H1 (cell line): ENCODE measurements at regions not wholly inside any gene's neighbourhood (a gene's known extent, or its start where the extent isn't known, plus 50 kb on each side); places are given as distances from the start of the nearest gene placed in this dataset.

Experiments
- CTCF ChIA-PET: fragments of 300-600 bp; sonication (Branson Sonifier 250); formaldehyde crosslinking; loops from one replicate; lab custom pipeline; 2021; ENCODE audit not compliant: partially characterized antibody; lab: Charles Lee
- POLR2A ChIA-PET: fragments of 300-600 bp; sonication (Branson Sonifier 250); formaldehyde crosslinking; loops from one replicate; lab custom pipeline; 2021; ENCODE audit warnings: inconsistent platforms; ENCODE audit not compliant: partially characterized antibody; lab: Charles Lee
- DNase-seq, 2 experiments: peaks; one replicate each; pipeline versions ENCODE4 v3.0.0 to v3.0.0-alpha.2; 2010 to 2022; ENCODE audit warnings: low spot score in 2 of 2, low read depth in 1 of 2, mixed read lengths in 1 of 2
- FAIRE-seq: peaks from 2 replicates; lab custom pipeline; 2011; peaks lifted over from hg19 to GRCh38; lab: Jason Lieb, UNC
- H2AFZ ChIP-seq: 2 replicates; pipeline ENCODE4 v1.8.1; 2012; ENCODE audit warnings: low read length, inconsistent platforms
- H2AK5ac ChIP-seq: 2 replicates; pipeline ENCODE4 v1.6.1; 2013; ENCODE audit warnings: low read depth, low read length
- H2BK120ac ChIP-seq: replicated peaks from 2 replicates; pipeline ENCODE3; 2013; ENCODE audit warnings: low read depth, low read length, inconsistent platforms
- H2BK12ac ChIP-seq: 2 replicates; pipeline ENCODE4 v1.6.1; 2013; ENCODE audit warnings: low read depth, low read length
- H2BK15ac ChIP-seq: 2 replicates; pipeline ENCODE4 v1.6.1; 2013; ENCODE audit warnings: low read length
- H2BK20ac ChIP-seq: 2 replicates; pipeline ENCODE4 v1.6.1; 2013; ENCODE audit warnings: low read length
- H2BK5ac ChIP-seq: 2 replicates; pipeline ENCODE4 v1.6.1; 2013; ENCODE audit warnings: low read depth, low read length
- H3K14ac ChIP-seq: 2 replicates; pipeline ENCODE4 v1.6.1; 2013; ENCODE audit warnings: inconsistent platforms; ENCODE audit not compliant: insufficient read length
- H3K18ac ChIP-seq: 2 replicates; pipeline ENCODE4 v1.6.1; 2013; ENCODE audit warnings: low read length; ENCODE audit errors: extremely low read depth
- H3K23ac ChIP-seq: 2 replicates; pipeline ENCODE4 v1.6.1; 2013; ENCODE audit warnings: inconsistent platforms; ENCODE audit not compliant: insufficient read length
- H3K23me2 ChIP-seq: 2 replicates; pipeline ENCODE4 v1.6.1; 2013; ENCODE audit warnings: low read depth, low read length
- H3K27ac ChIP-seq: 2 replicates; pipeline ENCODE4 v1.6.1; 2011; ENCODE audit warnings: low read depth, low read length, inconsistent platforms
- H3K27me3 ChIP-seq, 4 experiments: replicated peaks in 1 of 4; 1 replicate in 1 of 4; 2 replicates in 3 of 4; pipeline versions ENCODE4 v1.6.1 to v1.8.1; 2011 to 2013; ENCODE audit warnings: low read length in 3 of 4, mild to moderate bottlenecking in 3 of 4, inconsistent platforms in 2 of 4, mixed read lengths in 2 of 4, moderate library complexity in 1 of 4; ENCODE audit not compliant: control insufficient read depth in 3 of 4, insufficient read depth in 3 of 4; ENCODE audit errors: extremely low read depth in 1 of 4
- H3K36me3 ChIP-seq, 4 experiments: 2 replicates each; pipeline versions ENCODE4 v1.6.1 to v1.8.1; 2011 to 2013; ENCODE audit warnings: mild to moderate bottlenecking in 4 of 4, low read length in 3 of 4, moderate library complexity in 2 of 4, control low read depth in 1 of 4, inconsistent platforms in 1 of 4; ENCODE audit not compliant: insufficient read depth in 4 of 4, control insufficient read depth in 2 of 4
- H3K4ac ChIP-seq: replicated peaks from 2 replicates; pipeline ENCODE3; 2013; ENCODE audit warnings: low read length, low read depth, mixed read lengths, inconsistent platforms; ENCODE audit not compliant: insufficient read length
- H3K4me1 ChIP-seq, 4 experiments: replicated peaks in 1 of 4; 1 replicate in 1 of 4; 2 replicates in 3 of 4; pipeline versions ENCODE4 v1.6.1 to v1.8.1; 2011 to 2013; ENCODE audit warnings: low read length in 3 of 4, inconsistent platforms in 2 of 4, mixed read lengths in 1 of 4; ENCODE audit not compliant: insufficient read depth in 4 of 4, control insufficient read depth in 3 of 4
- H3K4me2 ChIP-seq, 2 experiments: 2 replicates each; pipeline versions ENCODE4 v1.6.1 to v1.8.1; 2011 to 2013; ENCODE audit warnings: low read depth in 2 of 2, low read length in 2 of 2, control low read depth in 1 of 2, inconsistent platforms in 1 of 2, mild to moderate bottlenecking in 1 of 2; ENCODE audit not compliant: insufficient read depth in 1 of 2
- H3K4me3 ChIP-seq, 4 experiments: fragments of 200-600, 300-600 bp in 1 of 4; sonication (generic), shearing (Covaris generic), sonication (Bioruptor Twin) in 1 of 4; 2 replicates each; pipeline versions ENCODE4 v1.5.1 to v1.8.1; 2011 to 2016; ENCODE audit warnings: low read length in 4 of 4, low read depth in 3 of 4, control low read depth in 2 of 4, inconsistent platforms in 2 of 4, mild to moderate bottlenecking in 2 of 4, mixed read lengths in 1 of 4, moderate library complexity in 1 of 4; ENCODE audit not compliant: insufficient read depth in 2 of 4; ENCODE audit errors: extremely low read depth in 1 of 4
- H3K56ac ChIP-seq: replicated peaks from 2 replicates; pipeline ENCODE3; 2013; ENCODE audit warnings: low read depth, mild to moderate bottlenecking, mixed read lengths, low read length, inconsistent platforms; ENCODE audit not compliant: insufficient read length
- H3K79me1 ChIP-seq: 2 replicates; pipeline ENCODE4 v1.6.1; 2013; ENCODE audit warnings: low read depth, low read length, control low read depth
- H3K79me2 ChIP-seq, 2 experiments: 2 replicates each; pipeline versions ENCODE4 v1.6.1 to v1.8.1; 2012 to 2013; ENCODE audit warnings: low read length in 2 of 2, mild to moderate bottlenecking in 2 of 2, inconsistent platforms in 1 of 2; ENCODE audit not compliant: insufficient read depth in 2 of 2, control insufficient read depth in 1 of 2
- H3K9ac ChIP-seq, 4 experiments: replicated peaks in 1 of 4; 1 replicate in 1 of 4; 2 replicates in 3 of 4; pipeline versions ENCODE4 v1.6.1 to v1.8.1; 2011 to 2013; ENCODE audit warnings: low read depth in 3 of 4, low read length in 3 of 4, control low read depth in 2 of 4, mild to moderate bottlenecking in 2 of 4, moderate library complexity in 2 of 4, inconsistent platforms in 1 of 4; ENCODE audit errors: extremely low read depth in 1 of 4
- H3K9me3 ChIP-seq, 2 experiments: 2 replicates each; pipeline versions ENCODE4 v1.6.1 to v1.8.1; 2012 to 2013; ENCODE audit warnings: mild to moderate bottlenecking in 2 of 2, moderate library complexity in 2 of 2, control low read depth in 1 of 2, inconsistent platforms in 1 of 2, low read depth in 1 of 2, low read length in 1 of 2, mixed read lengths in 1 of 2; ENCODE audit not compliant: insufficient read depth in 2 of 2
- H4K20me1 ChIP-seq, 2 experiments: replicated peaks in 1 of 2; 2 replicates each; pipeline versions ENCODE3 to v1.8.1; 2011 to 2013; ENCODE audit warnings: inconsistent platforms in 2 of 2, low read length in 2 of 2, mild to moderate bottlenecking in 1 of 2; ENCODE audit not compliant: insufficient read depth in 2 of 2, control insufficient read depth in 1 of 2
- H4K5ac ChIP-seq: 2 replicates; pipeline ENCODE4 v1.6.1; 2013; ENCODE audit warnings: low read length, low read depth, mixed read lengths, inconsistent platforms; ENCODE audit not compliant: insufficient read length
- H4K8ac ChIP-seq: 2 replicates; pipeline ENCODE4 v1.8.0; 2013; ENCODE audit warnings: mild to moderate bottlenecking, moderate library complexity, low read length, inconsistent platforms; ENCODE audit not compliant: insufficient read depth; ENCODE audit errors: extremely low read depth
- H4K91ac ChIP-seq: replicated peaks from 2 replicates; pipeline ENCODE3; 2013; ENCODE audit warnings: low read length, mixed read lengths, inconsistent platforms; ENCODE audit not compliant: insufficient read length
- CTBP2 ChIP-seq: IDR thresholded peaks from 2 replicates; pipeline ENCODE4 v1.7.0; 2011; ENCODE audit warnings: borderline replicate concordance, mild to moderate bottlenecking, moderate library complexity, mixed read lengths, low read length; ENCODE audit not compliant: insufficient read depth, insufficient read length
- WGBS, 2 experiments: shearing (Covaris generic) in 1 of 2; methylation state at CpG; one replicate each; pipeline versions ENCODE4 v1.1.6 to v1.1.7; 2013 to 2015; ENCODE audit warnings: low lambda C conversion rate in 2 of 2, mixed read lengths in 2 of 2, inconsistent platforms in 1 of 2, low coverage in 1 of 2, missing lambda C conversion rate in 1 of 2; ENCODE audit not compliant: insufficient replicate concordance in 2 of 2, insufficient coverage in 1 of 2, insufficient read length in 1 of 2; ENCODE audit errors: extremely low coverage in 1 of 2, missing lambda C conversion rate in 1 of 2; 5-methylcytosine and 5-hydroxymethylcytosine counted together

GRCh38 chr2:125842041-125842440, 813.9 kb upstream of the GYPC start:
- H3K23me2 ChIP-seq, result no peaks in the 10 kb centered on the region
- H2BK120ac ChIP-seq, result no peak overlapping the region
- no peak overlapping the region for H4K91ac ChIP-seq
- H3K9ac ChIP-seq, result no peak overlapping the region
- no peak overlapping the region for H4K8ac ChIP-seq
- no peak overlapping the region for H3K14ac ChIP-seq
- CTCF ChIA-PET, result no interaction called here
- no peak overlapping the region for H3K4me3 ChIP-seq
- H3K4ac ChIP-seq, result no peak overlapping the region
- H2BK20ac ChIP-seq, result no peak overlapping the region
- no peak for FAIRE-seq
- H3K18ac ChIP-seq, result no peak overlapping the region
- H3K79me2 ChIP-seq, result no peaks in the 10 kb centered on the region
- H2BK15ac ChIP-seq, result no peak overlapping the region
- no peaks in the 10 kb centered on the region for H4K20me1 ChIP-seq
- no peaks in the 10 kb centered on the region for H3K79me1 ChIP-seq
- no peak overlapping the region for H2AFZ ChIP-seq
- H3K27ac ChIP-seq, result no peak overlapping the region
- H3K4me1 ChIP-seq, result peaks cover 0 to 8% (median 7%) of the 10 kb centered on the region in 4 experiments; a peak in 4 of 7 replicates
- no peaks in the 10 kb centered on the region for H3K36me3 ChIP-seq
- H2BK12ac ChIP-seq, result no peak overlapping the region
- POLR2A ChIA-PET, result no interaction called here
- TF ChIP-seq CTBP2, result no peak
- TF ChIP-seq, all 59 proteins: peak for 0
- Histone ChIP-seq H4K5ac (no peak overlapping the region), H3K4me2 (no peak overlapping the region), H3K23ac (no peak overlapping the region), H2AK5ac (no peak overlapping the region), H2BK5ac (no peak overlapping the region), H3K56ac (no peak overlapping the region), H3K9me3 (no peaks in the 10 kb centered on the region), H3K27me3 (no peaks in the 10 kb centered on the region)
- DNase-seq, result no peak
- WGBS, 2 experiments, result 88% methylated on average over 1 of the region's 1 CpG; no CpG with 5 or more reads in 1 of the 2 experiments
